AG04449 (cell line): ENCODE measurements at regions not wholly inside any gene's neighbourhood (a gene's known extent, or its start where the extent isn't known, plus 50 kb on each side); places are given as distances from the start of the nearest gene placed in this dataset.

Source experiments
- CTCF ChIA-PET: fragments of 350-600 bp; formaldehyde crosslinking; extraction: SDS; loops from one replicate; lab custom pipeline; 2021; ENCODE audit warnings: antibody characterized with exemption; lab: Yijun Ruan, JAX
- POLR2A ChIA-PET: fragments of 400-600, 350-600 bp; formaldehyde crosslinking; extraction: SDS; loops from one replicate; lab custom pipeline; 2020; ENCODE audit warnings: antibody characterized with exemption, inconsistent platforms; lab: Yijun Ruan, JAX
- DNase-seq: peaks from one replicate; pipeline ENCODE4 v3.0.0-alpha.2; 2010; ENCODE audit warnings: low read depth, low spot score
- H3K4me3 ChIP-seq: 2 replicates; pipeline ENCODE4 v1.5.1; 2011; ENCODE audit warnings: low read depth, mild to moderate bottlenecking, control low read depth, low read length
- CTCF ChIP-seq: IDR thresholded peaks from one replicate; pipeline ENCODE4 v1.5.1; 2011; ENCODE audit warnings: mild to moderate bottlenecking, moderate library complexity, low read length, control low read depth, inconsistent platforms; ENCODE audit not compliant: insufficient read depth; ENCODE audit errors: missing control alignments

- no peak for DNase-seq
- ChIA-PET POLR2A (no interaction called here), CTCF (interaction anchor here (1.1 to 1.6 kb wide), 2 partner anchors 104 to 220 kb away, joined by 3 read pairs; no protein-coding TSS in a partner anchor)
- no peak for TF ChIP-seq CTCF
- no peak overlapping the region for H3K4me3 ChIP-seq
These were observed 114.2 kb downstream of the CHST1 start for GRCh38 chr11:45551191-45551713.

GRCh38 chr11:45549257-45549656, 116.2 kb downstream of the CHST1 start:
- DNase-seq, result no peak
- H3K4me3 ChIP-seq, result no peak overlapping the region
- ChIA-PET CTCF (no interaction called here), POLR2A (interaction anchor here (0.7 kb wide), 1 partner anchor 34 kb away, joined by 3 read pairs; no protein-coding TSS in a partner anchor)
- no peak for TF ChIP-seq CTCF

GRCh38 chr11:45546366-45546765, 119.1 kb downstream of the CHST1 start:
- H3K4me3 ChIP-seq, result no peak overlapping the region
- no peak for DNase-seq
- no peak for TF ChIP-seq CTCF
- ChIA-PET CTCF (no interaction called here), POLR2A (no interaction called here)

GRCh38 chr11:45544826-45545225, 120.6 kb downstream of the CHST1 start:
- ChIA-PET CTCF (no interaction called here), POLR2A (no interaction called here)
- DNase-seq, result no peak
- no peak overlapping the region for H3K4me3 ChIP-seq
- no peak for TF ChIP-seq CTCF

GRCh38 chr11:45543808-45544422, 121.5 kb downstream of the CHST1 start:
- TF ChIP-seq CTCF, result no peak
- ChIA-PET POLR2A (no interaction called here), CTCF (no interaction called here)
- DNase-seq, result no peak
- H3K4me3 ChIP-seq, result no peak overlapping the region

- ChIA-PET POLR2A (no interaction called here), CTCF (no interaction called here)
These were observed 122.3 kb downstream of the CHST1 start for GRCh38 chr11:45543081-45543480.

More at GRCh38 chr11:45543081-45543480, 122.3 kb downstream of the CHST1 start:
- no peak for DNase-seq
- H3K4me3 ChIP-seq, result no peak overlapping the region
- TF ChIP-seq CTCF, result no peak
